ENCODE measurements at regions not wholly inside any gene's neighbourhood (a gene's known extent, or its start where the extent isn't known, plus 50 kb on each side); places are given as distances from the start of the nearest gene placed in this dataset.
"Not testable (repeated sequence)": the region's sequence is repeated elsewhere in the genome, so short reads cannot be mapped to it uniquely, and the experiment has no call there.

GRCh38 chr5:114089259-114089658 lies 272.6 kb upstream of the KCNN2 start:
- Mint-ChIP-seq H3K27ac (no peak overlapping the region), H3K4me1 (ENCODE audit: low read depth in 2 of 2) (no peaks in the 10 kb centered on the region)

GRCh38 chr5:114097570-114097969 lies 264.3 kb upstream of the KCNN2 start:
- no peaks in the 10 kb centered on the region for H3K4me1 Mint-ChIP-seq (ENCODE audit: low read depth in 2 of 2)
- DNase-seq (ENCODE audit: low spot score) (no peak), ATAC-seq (no peak)
- H3K4me3 Mint-ChIP-seq = no peak overlapping the region
- no peak overlapping the region for H3K27ac Mint-ChIP-seq
- peaks cover 16% of the 10 kb centered on the region for H3K9me3 Mint-ChIP-seq
- H3K27me3 Mint-ChIP-seq = no peaks in the 10 kb centered on the region
- H3K36me3 Mint-ChIP-seq = peaks cover 6% of the 10 kb centered on the region

More at GRCh38 chr5:114089259-114089658, 272.6 kb upstream of the KCNN2 start:
- Mint-ChIP-seq H3K36me3 (peaks cover 6% of the 10 kb centered on the region), H3K27me3 (no peaks in the 10 kb centered on the region), H3K9me3 (peaks cover 8% of the 10 kb centered on the region), H3K4me3 (no peak overlapping the region)
- DNase-seq (ENCODE audit: low spot score) = no peak
- no peak for ATAC-seq

GRCh38 chr5:114099161-114099560 lies 262.7 kb upstream of the KCNN2 start:
- Mint-ChIP-seq H3K4me3 (no peak overlapping the region), H3K27ac (no peak overlapping the region), H3K36me3 (no peaks in the 10 kb centered on the region), H3K4me1 (ENCODE audit: low read depth in 2 of 2) (no peaks in the 10 kb centered on the region), H3K27me3 (no peaks in the 10 kb centered on the region), H3K9me3 (peaks cover 11% of the 10 kb centered on the region)
- ATAC-seq = no peak
- no peak for DNase-seq (ENCODE audit: low spot score)

GRCh38 chr5:114101153-114101552 lies 260.7 kb upstream of the KCNN2 start:
- Mint-ChIP-seq H3K9me3 (peaks cover 17% of the 10 kb centered on the region), H3K36me3 (no peaks in the 10 kb centered on the region), H3K27me3 (no peaks in the 10 kb centered on the region), H3K4me3 (no peak overlapping the region), H3K27ac (no peak overlapping the region), H3K4me1 (ENCODE audit: low read depth in 2 of 2) (no peaks in the 10 kb centered on the region)
- no peak for ATAC-seq
- no peak for DNase-seq (ENCODE audit: low spot score)

GRCh38 chr5:114113604-114114003 lies 248.3 kb upstream of the KCNN2 start:
- Mint-ChIP-seq H3K9me3 (peaks cover 7% of the 10 kb centered on the region), H3K27me3 (no peaks in the 10 kb centered on the region), H3K27ac (no peak overlapping the region), H3K4me3 (no peak overlapping the region), H3K36me3 (no peaks in the 10 kb centered on the region), H3K4me1 (ENCODE audit: low read depth in 2 of 2) (no peaks in the 10 kb centered on the region)
- DNase-seq (ENCODE audit: low spot score) (no peak), ATAC-seq (no peak)

- no peak overlapping the region for H3K27ac Mint-ChIP-seq
Measured at GRCh38 chr5:114116981-114117380, 244.9 kb upstream of the KCNN2 start.

GRCh38 chr5:114118511-114118910 lies 243.4 kb upstream of the KCNN2 start:
- Mint-ChIP-seq H3K27me3 (no peaks in the 10 kb centered on the region), H3K9me3 (peaks cover 14% of the 10 kb centered on the region), H3K36me3 (no peaks in the 10 kb centered on the region), H3K4me1 (ENCODE audit: low read depth in 2 of 2) (no peaks in the 10 kb centered on the region), H3K4me3 (no peak overlapping the region), H3K27ac (no peak overlapping the region)
- ATAC-seq (no peak), DNase-seq (ENCODE audit: low spot score) (no peak)

More at GRCh38 chr5:114116981-114117380, 244.9 kb upstream of the KCNN2 start:
- H3K9me3 Mint-ChIP-seq = peaks cover 14% of the 10 kb centered on the region
- no peak for DNase-seq (ENCODE audit: low spot score)
- ATAC-seq = no peak
- H3K36me3 Mint-ChIP-seq = no peaks in the 10 kb centered on the region
- H3K4me1 Mint-ChIP-seq (ENCODE audit: low read depth in 2 of 2) = no peaks in the 10 kb centered on the region
- H3K4me3 Mint-ChIP-seq = no peak overlapping the region
- no peaks in the 10 kb centered on the region for H3K27me3 Mint-ChIP-seq

- DNase-seq (ENCODE audit: low spot score) (no peak), ATAC-seq (no peak)
- Mint-ChIP-seq H3K4me1 (ENCODE audit: low read depth in 2 of 2) (no peaks in the 10 kb centered on the region), H3K27me3 (no peaks in the 10 kb centered on the region), H3K36me3 (no peaks in the 10 kb centered on the region), H3K9me3 (peaks cover 22% of the 10 kb centered on the region), H3K27ac (no peak overlapping the region), H3K4me3 (no peak overlapping the region)
Measured at GRCh38 chr5:114120166-114120565, 241.7 kb upstream of the KCNN2 start.

GRCh38 chr5:114122852-114123251 lies 239.0 kb upstream of the KCNN2 start:
- Mint-ChIP-seq H3K4me3 (no peak overlapping the region), H3K36me3 (no peaks in the 10 kb centered on the region), H3K27ac (no peak overlapping the region), H3K9me3 (peaks cover 24% of the 10 kb centered on the region), H3K4me1 (ENCODE audit: low read depth in 2 of 2) (no peaks in the 10 kb centered on the region), H3K27me3 (no peaks in the 10 kb centered on the region)
- DNase-seq (ENCODE audit: low spot score) (no peak), ATAC-seq (no peak)

GRCh38 chr5:114123654-114124053 lies 238.2 kb upstream of the KCNN2 start:
- no peaks in the 10 kb centered on the region for H3K4me1 Mint-ChIP-seq (ENCODE audit: low read depth in 2 of 2)
- peaks cover 27% of the 10 kb centered on the region for H3K9me3 Mint-ChIP-seq
- ATAC-seq (no peak), DNase-seq (ENCODE audit: low spot score) (no peak)
- H3K36me3 Mint-ChIP-seq = no peaks in the 10 kb centered on the region
- no peaks in the 10 kb centered on the region for H3K27me3 Mint-ChIP-seq
- H3K4me3 Mint-ChIP-seq = no peak overlapping the region
- H3K27ac Mint-ChIP-seq = no peak overlapping the region

- no peaks in the 10 kb centered on the region for H3K4me1 Mint-ChIP-seq (ENCODE audit: low read depth in 2 of 2)
- no peaks in the 10 kb centered on the region for H3K27me3 Mint-ChIP-seq
- peaks cover 33% of the 10 kb centered on the region for H3K9me3 Mint-ChIP-seq
- no peak overlapping the region for H3K27ac Mint-ChIP-seq
- H3K36me3 Mint-ChIP-seq = peaks cover 18% of the 10 kb centered on the region
- no peak overlapping the region for H3K4me3 Mint-ChIP-seq
- no peak for DNase-seq (ENCODE audit: low spot score)
- ATAC-seq = no peak
Measured at GRCh38 chr5:114146398-114146797, 215.5 kb upstream of the KCNN2 start.

- Mint-ChIP-seq H3K9me3 (peaks cover 40% of the 10 kb centered on the region), H3K27me3 (no peaks in the 10 kb centered on the region), H3K27ac (no peak overlapping the region), H3K4me3 (no peak overlapping the region), H3K36me3 (peaks cover 18% of the 10 kb centered on the region), H3K4me1 (ENCODE audit: low read depth in 2 of 2) (no peaks in the 10 kb centered on the region)
- ATAC-seq = no peak
- no peak for DNase-seq (ENCODE audit: low spot score)
Measured at GRCh38 chr5:114148253-114148652, 213.6 kb upstream of the KCNN2 start.

- ATAC-seq; H3K4me1 Mint-ChIP-seq (ENCODE audit: low read depth in 2 of 2); DNase-seq (ENCODE audit: low spot score); H3K4me3 Mint-ChIP-seq; H3K27ac Mint-ChIP-seq; H3K27me3 Mint-ChIP-seq: not testable (repeated sequence)
- Mint-ChIP-seq H3K9me3 (peaks cover 40% of the 10 kb centered on the region), H3K36me3 (peaks cover 18% of the 10 kb centered on the region)
Measured at GRCh38 chr5:114148728-114149127, 213.1 kb upstream of the KCNN2 start.

GRCh38 chr5:114152656-114153360 lies 209.1 kb upstream of the KCNN2 start:
- ATAC-seq = no peak
- no peak overlapping the region for H3K27ac Mint-ChIP-seq
- peaks cover 35% of the 10 kb centered on the region for H3K9me3 Mint-ChIP-seq

GRCh38 chr5:114153392-114153791 lies 208.5 kb upstream of the KCNN2 start:
- no peaks in the 10 kb centered on the region for H3K27me3 Mint-ChIP-seq
- H3K36me3 Mint-ChIP-seq = peaks cover 14% of the 10 kb centered on the region
- H3K27ac Mint-ChIP-seq = no peak overlapping the region
- no peak overlapping the region for H3K4me3 Mint-ChIP-seq
- DNase-seq (ENCODE audit: low spot score) (no peak), ATAC-seq (no peak)
- H3K9me3 Mint-ChIP-seq = peaks cover 33% of the 10 kb centered on the region
- no peaks in the 10 kb centered on the region for H3K4me1 Mint-ChIP-seq (ENCODE audit: low read depth in 2 of 2)

More at GRCh38 chr5:114152656-114153360, 209.1 kb upstream of the KCNN2 start:
- no peaks in the 10 kb centered on the region for H3K4me1 Mint-ChIP-seq (ENCODE audit: low read depth in 2 of 2)
- H3K36me3 Mint-ChIP-seq = peaks cover 18% of the 10 kb centered on the region
- H3K27me3 Mint-ChIP-seq = no peaks in the 10 kb centered on the region
- DNase-seq (ENCODE audit: low spot score) = no peak
- no peak overlapping the region for H3K4me3 Mint-ChIP-seq

Measured in natural killer cell treated with Interleukin-12 subunit alpha and Interleukin-12 subunit beta and Interleukin-15 and Interleukin-18, amount 100 ng/mL, for 72 hours (primary cell).